Fibroblast of lung (primary cell): ENCODE measurements at regions not wholly inside any gene's neighbourhood (a gene's known extent, or its start where the extent isn't known, plus 50 kb on each side); places are given as distances from the start of the nearest gene placed in this dataset.
"Not testable (repeated sequence)": the region's sequence is repeated elsewhere in the genome, so short reads cannot be mapped to it uniquely, and the experiment has no call there.

Experiments used
- DNase-seq, 2 donors: peaks; one replicate each; pipeline versions ENCODE4 v3.0.0 to v3.0.0-alpha.2; 2010; ENCODE audit warnings: low read depth in 2 of 2
- H2AFZ ChIP-seq: 2 replicates; pipeline ENCODE4 v1.5.1; 2012; ENCODE audit warnings: low read length, control low read depth, inconsistent platforms
- H3K27ac ChIP-seq: 2 replicates; pipeline ENCODE4 v1.5.1; 2011; ENCODE audit warnings: low read length, control low read depth; ENCODE audit not compliant: insufficient read depth
- H3K27me3 ChIP-seq: 2 replicates; pipeline ENCODE4 v1.5.1; 2011; ENCODE audit warnings: mild to moderate bottlenecking, low read length; ENCODE audit not compliant: control insufficient read depth, insufficient read depth
- H3K36me3 ChIP-seq: 2 replicates; pipeline ENCODE4 v1.5.1; 2011; ENCODE audit warnings: low read length; ENCODE audit not compliant: control insufficient read depth, insufficient read depth
- H3K4me1 ChIP-seq: 2 replicates; pipeline ENCODE4 v1.5.1; 2011; ENCODE audit warnings: low read length; ENCODE audit not compliant: control insufficient read depth, insufficient read depth; ENCODE audit errors: extremely low read depth
- H3K4me2 ChIP-seq: 2 replicates; pipeline ENCODE4 v1.5.1; 2011; ENCODE audit warnings: low read length, control low read depth; ENCODE audit not compliant: insufficient read depth; ENCODE audit errors: extremely low read depth
- H3K4me3 ChIP-seq, 4 experiments: fragments of 200-600 bp in 1 of 4; sonication (generic) in 1 of 4; replicated peaks in 1 of 4; 2 replicates each; pipeline ENCODE4 v1.5.1; 2011 to 2016; ENCODE audit warnings: low read length in 4 of 4, low read depth in 3 of 4, mild to moderate bottlenecking in 3 of 4, control low read depth in 2 of 4, inconsistent platforms in 1 of 4, mixed read lengths in 1 of 4; ENCODE audit not compliant: insufficient read depth in 1 of 4; ENCODE audit errors: control extremely low read depth in 1 of 4
- H3K79me2 ChIP-seq: 2 replicates; pipeline ENCODE4 v1.5.1; 2012; ENCODE audit warnings: mild to moderate bottlenecking, low read length, inconsistent platforms; ENCODE audit not compliant: control insufficient read depth, insufficient read depth
- H3K9ac ChIP-seq: 2 replicates; pipeline ENCODE4 v1.5.1; 2011; ENCODE audit warnings: mild to moderate bottlenecking, low read length, control low read depth; ENCODE audit not compliant: insufficient read depth
- H3K9me3 ChIP-seq: 2 replicates; pipeline ENCODE4 v1.5.1; 2012; ENCODE audit warnings: low read depth, low read length; ENCODE audit not compliant: control insufficient read depth, insufficient read depth
- H4K20me1 ChIP-seq: 2 replicates; pipeline ENCODE4 v1.5.1; 2011; ENCODE audit warnings: low read length; ENCODE audit not compliant: control insufficient read depth, insufficient read depth; ENCODE audit errors: extremely low read depth
- EZH2 ChIP-seq: IDR thresholded peaks from 2 replicates; pipeline ENCODE4 v1.5.1; 2012; ENCODE audit warnings: low read length, control low read depth, mild to moderate bottlenecking; ENCODE audit errors: missing control alignments
- TF ChIP-seq, protein P1 (sequence below), 2 donors: IDR thresholded peaks in 1 of 2; conservative IDR thresholded peaks in 1 of 2; 1 replicate in 1 of 2; 2 replicates in 1 of 2; pipeline ENCODE4 v1.5.1; 2011 to 2012; ENCODE audit warnings: low read length in 2 of 2, control low read depth in 1 of 2, inconsistent platforms in 1 of 2, low read depth in 1 of 2, mild to moderate bottlenecking in 1 of 2

DNA sequence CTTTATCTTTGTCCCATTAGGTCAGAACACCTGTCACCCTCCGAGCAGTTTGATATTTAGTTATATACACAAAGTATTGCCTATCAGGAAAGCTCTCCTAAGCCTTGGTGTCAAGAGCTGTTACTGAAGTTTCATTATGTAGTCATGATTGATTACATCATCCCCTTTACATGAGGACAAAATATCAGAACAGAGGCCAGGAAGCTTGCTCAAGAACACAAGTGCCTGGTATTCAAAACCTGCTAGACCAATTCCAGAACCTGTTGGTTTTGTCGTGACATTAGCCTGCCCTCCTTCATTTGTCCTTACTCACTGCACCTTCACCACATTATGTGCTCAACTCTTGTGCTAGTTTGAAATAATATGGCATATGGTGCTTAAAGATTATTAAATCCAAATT lies 377.1 kb downstream of the CDH19 start:
- TF ChIP-seq, protein P1, sequence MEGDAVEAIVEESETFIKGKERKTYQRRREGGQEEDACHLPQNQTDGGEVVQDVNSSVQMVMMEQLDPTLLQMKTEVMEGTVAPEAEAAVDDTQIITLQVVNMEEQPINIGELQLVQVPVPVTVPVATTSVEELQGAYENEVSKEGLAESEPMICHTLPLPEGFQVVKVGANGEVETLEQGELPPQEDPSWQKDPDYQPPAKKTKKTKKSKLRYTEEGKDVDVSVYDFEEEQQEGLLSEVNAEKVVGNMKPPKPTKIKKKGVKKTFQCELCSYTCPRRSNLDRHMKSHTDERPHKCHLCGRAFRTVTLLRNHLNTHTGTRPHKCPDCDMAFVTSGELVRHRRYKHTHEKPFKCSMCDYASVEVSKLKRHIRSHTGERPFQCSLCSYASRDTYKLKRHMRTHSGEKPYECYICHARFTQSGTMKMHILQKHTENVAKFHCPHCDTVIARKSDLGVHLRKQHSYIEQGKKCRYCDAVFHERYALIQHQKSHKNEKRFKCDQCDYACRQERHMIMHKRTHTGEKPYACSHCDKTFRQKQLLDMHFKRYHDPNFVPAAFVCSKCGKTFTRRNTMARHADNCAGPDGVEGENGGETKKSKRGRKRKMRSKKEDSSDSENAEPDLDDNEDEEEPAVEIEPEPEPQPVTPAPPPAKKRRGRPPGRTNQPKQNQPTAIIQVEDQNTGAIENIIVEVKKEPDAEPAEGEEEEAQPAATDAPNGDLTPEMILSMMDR (conservative IDR thresholded peaks at IDR 0.05 in 1 of 2, IDR thresholded peaks at IDR 0.05 in 1 of 2; ENCODE audit: low read depth in 1 of 2, low read length in 2 of 2), result no peak
- TF ChIP-seq EZH2, result no peak
- no peaks in the 10 kb centered on the region for H3K36me3 ChIP-seq
- no peaks in the 10 kb centered on the region for H4K20me1 ChIP-seq
- H2AFZ ChIP-seq, result no peak overlapping the region
- H3K9ac ChIP-seq, result no peak overlapping the region
- H3K4me3 ChIP-seq, result no peak overlapping the region
- no peak overlapping the region for H3K4me2 ChIP-seq
- no peak for DNase-seq
- no peaks in the 10 kb centered on the region for H3K79me2 ChIP-seq
- no peaks in the 10 kb centered on the region for H3K4me1 ChIP-seq
- H3K27me3 ChIP-seq, result no peaks in the 10 kb centered on the region
- no peaks in the 10 kb centered on the region for H3K9me3 ChIP-seq
- H3K27ac ChIP-seq, result no peak overlapping the region

- H3K79me2 ChIP-seq, H3K9ac ChIP-seq, H2AFZ ChIP-seq, H3K4me1 ChIP-seq, H4K20me1 ChIP-seq, H3K36me3 ChIP-seq, H3K4me2 ChIP-seq, DNase-seq, H3K27me3 ChIP-seq, H3K9me3 ChIP-seq, H3K27ac ChIP-seq, H3K4me3 ChIP-seq: not testable (repeated sequence)
Measured at GRCh38 chr18:66223317-66223716, 380.6 kb downstream of the CDH19 start.

- no peak overlapping the region for H3K4me2 ChIP-seq
- H3K27ac ChIP-seq, result no peak overlapping the region
- H3K79me2 ChIP-seq, result no peaks in the 10 kb centered on the region
- H3K27me3 ChIP-seq, result no peaks in the 10 kb centered on the region
- no peaks in the 10 kb centered on the region for H3K9me3 ChIP-seq
- H3K4me3 ChIP-seq, result no peak overlapping the region
- no peak for TF ChIP-seq EZH2
- TF ChIP-seq, protein P1 (conservative IDR thresholded peaks at IDR 0.05 in 1 of 2, IDR thresholded peaks at IDR 0.05 in 1 of 2; ENCODE audit: low read depth in 1 of 2, low read length in 2 of 2), result no peak
- no peaks in the 10 kb centered on the region for H4K20me1 ChIP-seq
- no peaks in the 10 kb centered on the region for H3K4me1 ChIP-seq
- H2AFZ ChIP-seq, result no peak overlapping the region
- no peak for DNase-seq
- no peak overlapping the region for H3K9ac ChIP-seq
- no peaks in the 10 kb centered on the region for H3K36me3 ChIP-seq
Measured at GRCh38 chr18:66222174-66222573, 381.7 kb downstream of the CDH19 start.
